GM06990 (cell line): ENCODE measurements at regions not wholly inside any gene's neighbourhood (a gene's known extent, or its start where the extent isn't known, plus 50 kb on each side); places are given as distances from the start of the nearest gene placed in this dataset.

ENCODE experiments used
- DNase-seq: peaks from one replicate; pipeline ENCODE4 v3.0.0-alpha.2; 2011; ENCODE audit not compliant: insufficient read length; ENCODE audit errors: extremely low read depth
- H3K27me3 ChIP-seq: replicated peaks from 2 replicates; pipeline ENCODE4 v1.6.0; 2011; ENCODE audit warnings: low read length; ENCODE audit not compliant: control insufficient read depth, insufficient read depth
- H3K36me3 ChIP-seq: 2 replicates; pipeline ENCODE4 v1.5.1; 2011; ENCODE audit warnings: low read length; ENCODE audit not compliant: control insufficient read depth, insufficient read depth
- H3K4me3 ChIP-seq: replicated peaks from 2 replicates; pipeline ENCODE4 v1.5.1; 2011; ENCODE audit warnings: low read depth, mild to moderate bottlenecking, control low read depth, low read length
- TF ChIP-seq, protein P1 (sequence below): IDR thresholded peaks from 2 replicates; pipeline ENCODE4 v1.5.1; 2011; ENCODE audit warnings: low read length, control low read depth, mild to moderate bottlenecking, inconsistent platforms; ENCODE audit not compliant: insufficient read depth, poor library complexity, severe bottlenecking

DNA sequence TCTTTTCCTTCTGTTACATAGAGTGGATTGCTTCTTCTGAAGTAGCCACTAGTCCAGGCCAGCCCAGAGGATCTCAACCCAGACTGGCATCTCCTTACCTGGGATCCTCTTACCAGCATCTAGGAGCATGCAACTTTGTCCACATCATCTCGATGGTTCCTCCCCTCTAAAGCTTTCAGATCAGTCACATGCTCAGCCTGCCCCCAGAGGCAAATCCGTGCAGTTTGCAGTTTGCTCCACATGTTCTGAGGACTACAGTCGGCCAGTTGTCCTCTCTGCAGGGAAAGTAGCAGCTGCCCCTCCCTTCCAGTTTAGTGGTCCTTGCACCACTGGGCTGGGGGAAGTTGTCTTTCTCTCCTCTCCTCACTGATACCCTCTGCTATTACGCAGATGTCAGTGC is 259.8 kb upstream of the APCDD1 start:
- no peak for DNase-seq
- TF ChIP-seq, protein P1, sequence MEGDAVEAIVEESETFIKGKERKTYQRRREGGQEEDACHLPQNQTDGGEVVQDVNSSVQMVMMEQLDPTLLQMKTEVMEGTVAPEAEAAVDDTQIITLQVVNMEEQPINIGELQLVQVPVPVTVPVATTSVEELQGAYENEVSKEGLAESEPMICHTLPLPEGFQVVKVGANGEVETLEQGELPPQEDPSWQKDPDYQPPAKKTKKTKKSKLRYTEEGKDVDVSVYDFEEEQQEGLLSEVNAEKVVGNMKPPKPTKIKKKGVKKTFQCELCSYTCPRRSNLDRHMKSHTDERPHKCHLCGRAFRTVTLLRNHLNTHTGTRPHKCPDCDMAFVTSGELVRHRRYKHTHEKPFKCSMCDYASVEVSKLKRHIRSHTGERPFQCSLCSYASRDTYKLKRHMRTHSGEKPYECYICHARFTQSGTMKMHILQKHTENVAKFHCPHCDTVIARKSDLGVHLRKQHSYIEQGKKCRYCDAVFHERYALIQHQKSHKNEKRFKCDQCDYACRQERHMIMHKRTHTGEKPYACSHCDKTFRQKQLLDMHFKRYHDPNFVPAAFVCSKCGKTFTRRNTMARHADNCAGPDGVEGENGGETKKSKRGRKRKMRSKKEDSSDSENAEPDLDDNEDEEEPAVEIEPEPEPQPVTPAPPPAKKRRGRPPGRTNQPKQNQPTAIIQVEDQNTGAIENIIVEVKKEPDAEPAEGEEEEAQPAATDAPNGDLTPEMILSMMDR = no peak
- Histone ChIP-seq H3K27me3 (no peaks in the 10 kb centered on the region), H3K36me3 (no peaks in the 10 kb centered on the region), H3K4me3 (no peak overlapping the region)

DNA sequence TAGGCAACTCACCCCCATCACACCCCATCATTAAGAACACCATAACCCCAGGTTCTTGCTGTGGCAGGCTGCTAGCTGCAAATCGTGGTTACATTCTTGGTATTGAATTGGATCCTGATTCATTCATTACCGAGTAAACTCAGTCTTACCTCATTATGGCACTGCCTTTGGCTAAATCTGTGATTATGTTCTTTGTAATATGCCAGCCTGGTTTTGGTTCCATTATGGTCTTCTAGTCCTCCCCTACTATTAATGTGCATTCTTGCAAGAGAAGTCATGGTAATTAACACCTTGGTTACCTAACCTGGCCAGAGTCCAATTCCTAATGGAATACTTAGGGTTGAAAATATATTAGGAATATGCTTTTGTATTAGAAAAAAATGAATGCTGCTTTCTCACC is 258.9 kb upstream of the APCDD1 start:
- TF ChIP-seq, protein P1 = no peak
- Histone ChIP-seq H3K4me3 (no peak overlapping the region), H3K27me3 (no peaks in the 10 kb centered on the region), H3K36me3 (no peaks in the 10 kb centered on the region)
- no peak for DNase-seq

DNA sequence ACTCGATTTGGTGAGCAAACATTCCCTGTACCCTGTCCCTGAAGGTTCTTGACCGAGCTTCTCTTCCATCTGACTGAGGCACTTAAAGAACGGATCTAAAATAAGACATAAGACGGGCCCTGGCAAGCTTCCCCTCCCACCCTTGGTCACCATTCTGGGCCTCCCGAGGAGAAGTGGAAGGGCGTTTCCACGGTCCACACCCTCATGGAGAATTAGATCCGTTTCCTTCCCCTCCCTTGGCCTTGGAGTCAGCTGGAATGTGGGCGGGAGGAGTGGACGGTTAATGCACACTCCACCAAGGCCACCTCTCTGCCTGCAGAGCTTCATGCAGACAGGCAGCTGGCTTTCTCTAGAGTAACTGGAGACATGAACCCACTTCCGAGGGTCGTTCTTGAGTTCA is 257.3 kb upstream of the APCDD1 start:
- H3K36me3 ChIP-seq = no peaks in the 10 kb centered on the region
- TF ChIP-seq, protein P1 = no peak
- no peak for DNase-seq
- no peaks in the 10 kb centered on the region for H3K27me3 ChIP-seq
- no peak overlapping the region for H3K4me3 ChIP-seq

DNA sequence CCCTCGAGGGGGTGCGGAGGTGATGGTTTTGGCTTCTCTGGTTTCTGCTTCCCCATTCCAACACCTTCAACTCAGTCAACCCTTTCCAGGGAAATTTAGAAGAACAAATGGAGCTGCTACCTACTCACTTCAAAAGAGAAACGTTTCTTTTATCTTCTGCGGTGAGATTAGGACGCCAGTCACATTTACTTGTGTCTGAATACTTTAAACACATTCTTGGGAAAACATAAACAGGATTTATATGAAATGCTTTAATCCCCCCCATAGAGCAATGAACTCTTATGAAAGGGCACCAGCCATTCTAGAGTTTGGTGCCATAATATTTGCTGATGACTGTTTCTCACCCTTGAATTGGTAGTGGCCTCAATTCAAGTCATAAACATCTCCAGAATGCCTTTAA is 253.2 kb upstream of the APCDD1 start:
- Histone ChIP-seq H3K36me3 (no peaks in the 10 kb centered on the region), H3K27me3 (no peaks in the 10 kb centered on the region), H3K4me3 (no peak overlapping the region)
- TF ChIP-seq, protein P1 = no peak
- DNase-seq = no peak

DNA sequence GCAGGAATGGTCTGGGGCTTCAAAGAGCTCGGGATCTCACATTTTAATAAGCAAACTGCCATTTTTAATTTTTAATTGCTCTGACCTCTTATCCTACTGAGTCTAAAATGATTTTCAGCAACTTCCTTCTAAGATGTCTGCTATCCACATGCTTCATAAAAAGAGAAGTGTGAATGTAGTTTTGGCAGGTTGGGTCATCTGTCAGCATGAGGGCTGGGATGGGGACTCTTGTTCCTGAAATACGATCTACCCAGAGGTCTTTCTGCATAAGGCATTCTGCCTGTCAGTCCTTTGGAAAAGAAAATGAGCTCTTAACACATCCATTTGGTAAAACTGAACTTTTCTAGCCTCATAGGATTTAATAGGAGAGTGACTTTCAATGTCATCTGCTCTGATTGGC is 252.8 kb upstream of the APCDD1 start:
- no peak for DNase-seq

More for the DNA sequence above, 252.8 kb upstream of the APCDD1 start:
- Histone ChIP-seq H3K4me3 (no peak overlapping the region), H3K27me3 (no peaks in the 10 kb centered on the region), H3K36me3 (no peaks in the 10 kb centered on the region)
- TF ChIP-seq, protein P1 = no peak
